LNCAP (cell line): ENCODE measurements at regions not wholly inside any gene's neighbourhood (a gene's known extent, or its start where the extent isn't known, plus 50 kb on each side); places are given as distances from the start of the nearest gene placed in this dataset.

Source experiments
- CTCF ChIP-seq: fragments of 450-650 bp; IDR thresholded peaks from 2 replicates; pipeline ENCODE4 v1.5.1; 2017; ENCODE audit warnings: mild to moderate bottlenecking

DNA sequence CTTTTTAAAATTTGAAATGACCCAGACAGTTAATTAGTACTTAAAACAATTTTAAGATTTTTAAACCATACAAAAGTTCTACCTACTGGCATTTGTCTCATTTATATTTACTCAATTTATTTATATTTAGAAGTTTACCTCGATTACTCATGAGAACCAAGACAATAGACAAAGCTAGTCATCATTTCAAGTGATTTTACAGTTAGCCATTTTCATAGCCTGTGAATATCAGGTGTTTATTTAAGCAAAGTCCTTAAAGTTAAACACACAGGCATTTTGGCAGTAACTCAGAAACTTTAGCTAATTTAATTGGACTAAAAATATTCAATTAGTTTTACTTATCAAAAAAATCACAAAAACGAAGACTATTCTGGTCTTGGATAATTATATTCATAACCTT lies 101.6 kb upstream of the KIF2B start:
- no peak for TF ChIP-seq CTCF

DNA sequence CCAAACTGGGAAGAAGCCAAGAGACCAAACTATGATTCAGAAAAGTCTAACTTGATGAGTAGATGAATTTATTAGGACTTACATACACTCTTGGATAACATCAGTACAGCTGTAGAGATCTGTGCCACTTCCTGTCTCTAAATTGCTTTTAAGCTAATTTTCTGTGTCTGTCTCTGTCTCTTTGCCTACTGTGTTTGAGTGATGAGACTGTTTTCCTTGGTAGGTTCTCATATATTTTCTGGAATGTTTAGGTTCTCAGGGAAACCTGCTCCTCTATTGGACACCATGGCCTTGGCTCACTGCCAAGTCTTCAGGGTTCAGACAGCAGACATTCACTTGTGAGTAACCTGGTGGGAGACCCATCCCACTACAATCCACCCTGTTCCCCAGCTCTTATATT lies 103.5 kb upstream of the KIF2B start:
- no peak for TF ChIP-seq CTCF

DNA sequence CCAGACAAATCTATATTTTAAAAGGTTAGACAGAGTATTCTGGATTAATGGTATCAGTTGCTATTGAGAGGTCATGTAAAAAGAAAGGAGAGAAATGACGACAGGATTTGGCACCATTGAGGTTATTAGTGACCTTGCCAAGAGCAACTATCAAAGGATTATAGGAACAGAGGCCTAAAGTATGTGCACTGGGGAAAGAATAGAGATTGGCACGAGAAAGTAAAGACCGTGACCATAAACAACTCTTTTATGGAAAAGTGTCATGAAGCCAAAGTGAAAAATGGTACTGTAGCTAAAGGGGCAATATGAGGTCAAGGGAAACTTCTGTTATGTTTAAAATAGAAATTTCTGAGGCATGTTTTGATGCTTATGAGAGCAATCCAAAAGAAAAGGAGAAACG lies 115.2 kb upstream of the KIF2B start:
- no peak for TF ChIP-seq CTCF

- no peak for TF ChIP-seq CTCF
Observed at GRCh38 chr17:53696286-53696685, 126.4 kb upstream of the KIF2B start.

- TF ChIP-seq CTCF = no peak
Observed at GRCh38 chr17:53687324-53687723, 135.4 kb upstream of the KIF2B start.

DNA sequence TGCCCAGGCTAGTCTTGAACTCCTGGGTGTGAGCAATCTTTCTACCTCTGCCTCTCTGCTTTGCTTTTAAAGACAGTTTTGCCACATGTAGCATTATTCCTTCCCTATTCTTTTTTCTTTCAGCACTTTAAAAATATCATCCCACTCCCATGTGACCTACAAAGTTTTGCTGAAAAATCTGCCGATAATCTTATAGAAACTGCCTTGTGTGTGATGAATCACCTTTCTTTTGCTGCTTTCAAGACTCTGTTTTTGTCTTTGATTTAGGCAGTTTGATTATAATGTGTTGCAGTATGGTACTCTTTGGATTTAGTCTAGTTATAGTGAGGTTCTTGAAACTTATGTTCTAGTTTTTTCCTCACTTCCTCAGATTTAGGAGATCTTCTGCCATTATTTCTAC lies 142.0 kb upstream of the KIF2B start:
- no peak for TF ChIP-seq CTCF

- TF ChIP-seq CTCF = no peak
Observed at GRCh38 chr17:53668854-53669253, 153.9 kb upstream of the KIF2B start.

- no peak for TF ChIP-seq CTCF
Observed at GRCh38 chr17:53662608-53663007, 160.1 kb upstream of the KIF2B start.
